ENCODE measurements at regions not wholly inside any gene's neighbourhood (a gene's known extent, or its start where the extent isn't known, plus 50 kb on each side); places are given as distances from the start of the nearest gene placed in this dataset.

DNA sequence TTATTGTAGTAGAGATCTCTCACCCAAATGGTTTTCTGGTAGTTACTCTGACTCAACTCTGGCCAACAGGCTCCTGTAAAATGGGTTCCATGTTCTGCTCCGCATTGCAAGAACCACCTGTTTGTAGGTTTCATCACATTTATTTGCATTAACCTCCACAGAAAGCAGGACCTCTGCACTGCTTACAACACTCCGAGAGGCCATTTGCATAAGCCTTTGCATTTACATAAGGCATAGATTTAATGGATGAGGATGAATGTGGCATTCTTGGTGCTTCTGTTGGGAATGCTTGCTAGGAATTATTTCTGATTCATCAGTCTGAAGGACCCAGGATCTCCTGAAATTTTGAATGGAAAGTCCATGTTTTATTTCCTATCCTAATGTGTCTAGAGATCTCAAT lies 320.1 kb downstream of the ZNF621 start:
- no peak for TF ChIP-seq POLR2A (IDR thresholded peaks at IDR 0.05)
- TF ChIP-seq, protein P1, sequence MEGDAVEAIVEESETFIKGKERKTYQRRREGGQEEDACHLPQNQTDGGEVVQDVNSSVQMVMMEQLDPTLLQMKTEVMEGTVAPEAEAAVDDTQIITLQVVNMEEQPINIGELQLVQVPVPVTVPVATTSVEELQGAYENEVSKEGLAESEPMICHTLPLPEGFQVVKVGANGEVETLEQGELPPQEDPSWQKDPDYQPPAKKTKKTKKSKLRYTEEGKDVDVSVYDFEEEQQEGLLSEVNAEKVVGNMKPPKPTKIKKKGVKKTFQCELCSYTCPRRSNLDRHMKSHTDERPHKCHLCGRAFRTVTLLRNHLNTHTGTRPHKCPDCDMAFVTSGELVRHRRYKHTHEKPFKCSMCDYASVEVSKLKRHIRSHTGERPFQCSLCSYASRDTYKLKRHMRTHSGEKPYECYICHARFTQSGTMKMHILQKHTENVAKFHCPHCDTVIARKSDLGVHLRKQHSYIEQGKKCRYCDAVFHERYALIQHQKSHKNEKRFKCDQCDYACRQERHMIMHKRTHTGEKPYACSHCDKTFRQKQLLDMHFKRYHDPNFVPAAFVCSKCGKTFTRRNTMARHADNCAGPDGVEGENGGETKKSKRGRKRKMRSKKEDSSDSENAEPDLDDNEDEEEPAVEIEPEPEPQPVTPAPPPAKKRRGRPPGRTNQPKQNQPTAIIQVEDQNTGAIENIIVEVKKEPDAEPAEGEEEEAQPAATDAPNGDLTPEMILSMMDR (IDR thresholded peaks at IDR 0.05) = no peak

Data from heart left ventricle (tissue), 13 donors.